AG10803 (cell line): ENCODE measurements at regions not wholly inside any gene's neighbourhood (a gene's known extent, or its start where the extent isn't known, plus 50 kb on each side); places are given as distances from the start of the nearest gene placed in this dataset.

ENCODE experiments used
- DNase-seq: peaks from one replicate; pipeline ENCODE4 v3.0.0; 2010; ENCODE audit warnings: low read depth
- H3K4me3 ChIP-seq: 2 replicates; pipeline ENCODE4 v1.5.1; 2011; ENCODE audit warnings: mild to moderate bottlenecking, low read length, control low read depth
- TF ChIP-seq, protein P1 (sequence below): conservative IDR thresholded peaks from 2 replicates; pipeline ENCODE4 v1.5.1; 2011; ENCODE audit warnings: mild to moderate bottlenecking, low read length, control low read depth, inconsistent platforms

DNA sequence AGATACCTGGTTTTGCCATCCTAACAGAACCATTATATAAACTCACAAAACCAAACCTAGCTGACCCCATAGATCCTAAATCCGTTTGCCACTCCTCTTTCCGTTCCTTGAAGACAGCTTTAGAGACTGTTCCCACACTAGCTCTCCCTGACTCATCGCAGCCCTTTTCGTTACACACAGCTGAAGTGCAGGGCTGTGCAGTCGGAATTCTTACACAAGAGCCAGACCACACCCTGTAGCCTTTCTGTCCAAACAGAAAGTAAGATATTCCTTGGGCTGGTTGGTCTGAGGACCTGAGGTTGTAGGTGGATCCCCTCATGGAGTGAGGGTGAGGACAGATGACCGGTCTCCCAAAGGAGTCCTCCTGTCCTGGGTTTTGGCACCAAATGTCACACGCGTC, 56.7 kb upstream of the NAA35 start:
- no peak overlapping the region for H3K4me3 ChIP-seq
- peak; percentile 5 for DNase-seq
- TF ChIP-seq, protein P1, sequence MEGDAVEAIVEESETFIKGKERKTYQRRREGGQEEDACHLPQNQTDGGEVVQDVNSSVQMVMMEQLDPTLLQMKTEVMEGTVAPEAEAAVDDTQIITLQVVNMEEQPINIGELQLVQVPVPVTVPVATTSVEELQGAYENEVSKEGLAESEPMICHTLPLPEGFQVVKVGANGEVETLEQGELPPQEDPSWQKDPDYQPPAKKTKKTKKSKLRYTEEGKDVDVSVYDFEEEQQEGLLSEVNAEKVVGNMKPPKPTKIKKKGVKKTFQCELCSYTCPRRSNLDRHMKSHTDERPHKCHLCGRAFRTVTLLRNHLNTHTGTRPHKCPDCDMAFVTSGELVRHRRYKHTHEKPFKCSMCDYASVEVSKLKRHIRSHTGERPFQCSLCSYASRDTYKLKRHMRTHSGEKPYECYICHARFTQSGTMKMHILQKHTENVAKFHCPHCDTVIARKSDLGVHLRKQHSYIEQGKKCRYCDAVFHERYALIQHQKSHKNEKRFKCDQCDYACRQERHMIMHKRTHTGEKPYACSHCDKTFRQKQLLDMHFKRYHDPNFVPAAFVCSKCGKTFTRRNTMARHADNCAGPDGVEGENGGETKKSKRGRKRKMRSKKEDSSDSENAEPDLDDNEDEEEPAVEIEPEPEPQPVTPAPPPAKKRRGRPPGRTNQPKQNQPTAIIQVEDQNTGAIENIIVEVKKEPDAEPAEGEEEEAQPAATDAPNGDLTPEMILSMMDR, result no peak

DNA sequence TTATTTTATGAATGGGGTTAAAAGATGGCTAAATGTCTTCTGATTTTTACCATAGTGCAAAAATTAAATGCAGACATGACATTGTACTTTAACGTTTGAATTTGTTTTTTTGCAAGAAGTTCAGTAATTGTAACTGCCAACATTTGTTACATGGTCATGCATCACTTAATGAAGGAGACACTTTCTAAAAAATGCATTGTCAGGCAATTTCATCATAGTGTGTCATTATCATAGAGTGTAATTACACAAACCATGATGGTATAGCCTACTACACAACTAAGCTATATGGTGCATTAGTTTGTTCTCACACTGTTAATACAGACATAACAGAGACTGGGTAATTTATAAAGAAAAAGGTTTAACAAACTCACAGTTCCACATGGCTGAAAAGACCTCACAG, 50.0 kb upstream of the NAA35 start:
- no peak overlapping the region for H3K4me3 ChIP-seq
- TF ChIP-seq, protein P1, result no peak
- DNase-seq, result no peak
